Fibroblast of lung (primary cell): ENCODE measurements at regions not wholly inside any gene's neighbourhood (a gene's known extent, or its start where the extent isn't known, plus 50 kb on each side); places are given as distances from the start of the nearest gene placed in this dataset.

Experiments
- DNase-seq, 2 donors: peaks; one replicate each; pipeline versions ENCODE4 v3.0.0 to v3.0.0-alpha.2; 2010; ENCODE audit warnings: low read depth in 2 of 2
- H2AFZ ChIP-seq: 2 replicates; pipeline ENCODE4 v1.5.1; 2012; ENCODE audit warnings: low read length, control low read depth, inconsistent platforms
- H3K27ac ChIP-seq: 2 replicates; pipeline ENCODE4 v1.5.1; 2011; ENCODE audit warnings: low read length, control low read depth; ENCODE audit not compliant: insufficient read depth
- H3K27me3 ChIP-seq: 2 replicates; pipeline ENCODE4 v1.5.1; 2011; ENCODE audit warnings: mild to moderate bottlenecking, low read length; ENCODE audit not compliant: control insufficient read depth, insufficient read depth
- H3K36me3 ChIP-seq: 2 replicates; pipeline ENCODE4 v1.5.1; 2011; ENCODE audit warnings: low read length; ENCODE audit not compliant: control insufficient read depth, insufficient read depth
- H3K4me1 ChIP-seq: 2 replicates; pipeline ENCODE4 v1.5.1; 2011; ENCODE audit warnings: low read length; ENCODE audit not compliant: control insufficient read depth, insufficient read depth; ENCODE audit errors: extremely low read depth
- H3K4me2 ChIP-seq: 2 replicates; pipeline ENCODE4 v1.5.1; 2011; ENCODE audit warnings: low read length, control low read depth; ENCODE audit not compliant: insufficient read depth; ENCODE audit errors: extremely low read depth
- H3K4me3 ChIP-seq, 4 experiments: fragments of 200-600 bp in 1 of 4; sonication (generic) in 1 of 4; replicated peaks in 1 of 4; 2 replicates each; pipeline ENCODE4 v1.5.1; 2011 to 2016; ENCODE audit warnings: low read length in 4 of 4, low read depth in 3 of 4, mild to moderate bottlenecking in 3 of 4, control low read depth in 2 of 4, inconsistent platforms in 1 of 4, mixed read lengths in 1 of 4; ENCODE audit not compliant: insufficient read depth in 1 of 4; ENCODE audit errors: control extremely low read depth in 1 of 4
- H3K79me2 ChIP-seq: 2 replicates; pipeline ENCODE4 v1.5.1; 2012; ENCODE audit warnings: mild to moderate bottlenecking, low read length, inconsistent platforms; ENCODE audit not compliant: control insufficient read depth, insufficient read depth
- H3K9ac ChIP-seq: 2 replicates; pipeline ENCODE4 v1.5.1; 2011; ENCODE audit warnings: mild to moderate bottlenecking, low read length, control low read depth; ENCODE audit not compliant: insufficient read depth
- H3K9me3 ChIP-seq: 2 replicates; pipeline ENCODE4 v1.5.1; 2012; ENCODE audit warnings: low read depth, low read length; ENCODE audit not compliant: control insufficient read depth, insufficient read depth
- H4K20me1 ChIP-seq: 2 replicates; pipeline ENCODE4 v1.5.1; 2011; ENCODE audit warnings: low read length; ENCODE audit not compliant: control insufficient read depth, insufficient read depth; ENCODE audit errors: extremely low read depth
- CTCF ChIP-seq, 2 donors: IDR thresholded peaks in 1 of 2; conservative IDR thresholded peaks in 1 of 2; 1 replicate in 1 of 2; 2 replicates in 1 of 2; pipeline ENCODE4 v1.5.1; 2011 to 2012; ENCODE audit warnings: low read length in 2 of 2, control low read depth in 1 of 2, inconsistent platforms in 1 of 2, low read depth in 1 of 2, mild to moderate bottlenecking in 1 of 2
- EZH2 ChIP-seq: IDR thresholded peaks from 2 replicates; pipeline ENCODE4 v1.5.1; 2012; ENCODE audit warnings: low read length, control low read depth, mild to moderate bottlenecking; ENCODE audit errors: missing control alignments

GRCh38 chr4:54843946-54844345, 186.2 kb downstream of the KIT start:
- no peaks in the 10 kb centered on the region for H3K27me3 ChIP-seq
- no peaks in the 10 kb centered on the region for H4K20me1 ChIP-seq
- no peak overlapping the region for H3K27ac ChIP-seq
- DNase-seq: no peak
- H3K4me2 ChIP-seq: no peak overlapping the region
- no peaks in the 10 kb centered on the region for H3K36me3 ChIP-seq
- no peak for TF ChIP-seq EZH2
- no peak for TF ChIP-seq CTCF (conservative IDR thresholded peaks at IDR 0.05 in 1 of 2, IDR thresholded peaks at IDR 0.05 in 1 of 2; ENCODE audit: low read depth in 1 of 2, low read length in 2 of 2)
- H2AFZ ChIP-seq: no peak overlapping the region
- no peaks in the 10 kb centered on the region for H3K4me1 ChIP-seq
- no peak overlapping the region for H3K4me3 ChIP-seq
- H3K9me3 ChIP-seq: no peaks in the 10 kb centered on the region
- H3K79me2 ChIP-seq: no peaks in the 10 kb centered on the region
- H3K9ac ChIP-seq: no peak overlapping the region

GRCh38 chr4:54843106-54843505, 185.3 kb downstream of the KIT start:
- DNase-seq: no peak
- Histone ChIP-seq H3K36me3 (no peaks in the 10 kb centered on the region), H2AFZ (no peak overlapping the region), H3K4me1 (no peaks in the 10 kb centered on the region), H3K27me3 (no peaks in the 10 kb centered on the region), H3K79me2 (no peaks in the 10 kb centered on the region), H3K9me3 (no peaks in the 10 kb centered on the region), H3K4me2 (no peak overlapping the region), H3K4me3 (no peak overlapping the region), H3K9ac (no peak overlapping the region), H3K27ac (no peak overlapping the region), H4K20me1 (no peaks in the 10 kb centered on the region)
- TF ChIP-seq EZH2: no peak
- no peak for TF ChIP-seq CTCF (conservative IDR thresholded peaks at IDR 0.05 in 1 of 2, IDR thresholded peaks at IDR 0.05 in 1 of 2; ENCODE audit: low read depth in 1 of 2, low read length in 2 of 2)

- H2AFZ ChIP-seq: no peak overlapping the region
- H3K27me3 ChIP-seq: no peaks in the 10 kb centered on the region
- no peaks in the 10 kb centered on the region for H3K9me3 ChIP-seq
- H3K4me3 ChIP-seq: no peak overlapping the region
- TF ChIP-seq CTCF (conservative IDR thresholded peaks at IDR 0.05 in 1 of 2, IDR thresholded peaks at IDR 0.05 in 1 of 2; ENCODE audit: low read depth in 1 of 2, low read length in 2 of 2): no peak
- no peak for TF ChIP-seq EZH2
- no peak overlapping the region for H3K27ac ChIP-seq
- no peaks in the 10 kb centered on the region for H3K36me3 ChIP-seq
- H3K4me1 ChIP-seq: no peaks in the 10 kb centered on the region
- no peaks in the 10 kb centered on the region for H4K20me1 ChIP-seq
- H3K79me2 ChIP-seq: no peaks in the 10 kb centered on the region
- DNase-seq: no peak
- H3K9ac ChIP-seq: no peak overlapping the region
- H3K4me2 ChIP-seq: no peak overlapping the region
These were observed 184.9 kb downstream of the KIT start for GRCh38 chr4:54842656-54843055.
